ENCODE measurements at regions not wholly inside any gene's neighbourhood (a gene's known extent, or its start where the extent isn't known, plus 50 kb on each side); places are given as distances from the start of the nearest gene placed in this dataset.
A peak's percentile ranks its signal among the peaks of the same experiment; 100 is the strongest.
"Not testable (repeated sequence)": the region's sequence is repeated elsewhere in the genome, so short reads cannot be mapped to it uniquely, and the experiment has no call there.

- WGBS, 5 donors = 71 to 88% (median 79%) methylated on average over 4 of the region's 4 CpGs
These were observed 64.0 kb downstream of the GPRASP3 start for GRCh38 chrX:102784550-102784949.

GRCh38 chrX:102787283-102787682, 66.7 kb downstream of the GPRASP3 start:
- Histone ChIP-seq H3K36me3 (peaks cover 0 to 8% (median 0%) of the 10 kb centered on the region in 6 donors), H3K27me3 (replicated peaks in 1 of 7) (no peaks in the 10 kb centered on the region), H3K4me1 (no peaks in the 10 kb centered on the region), H3K4me3 (no peak overlapping the region), H3K9me3 (peaks cover 0 to 34% (median 25%) of the 10 kb centered on the region in 8 donors), H3K27ac (no peak overlapping the region)
- DNase-seq = no peak
- intact Hi-C loops (cut with DNase I; ENCODE audit: low total_unique reads) = no loop called here
- WGBS, 5 donors = 24 to 92% (median 63%) methylated on average over 1 of the region's 1 CpG
- no peak for TF ChIP-seq POLR2AphosphoS5 (IDR thresholded peaks at IDR 0.05)
- TF ChIP-seq POLR2A (IDR thresholded peaks at IDR 0.05) = no peak
- TF ChIP-seq CTCF (IDR thresholded peaks at IDR 0.05 in 8 of 11, conservative IDR thresholded peaks at IDR 0.05 in 3 of 11) = no peak

More at GRCh38 chrX:102784550-102784949, 64.0 kb downstream of the GPRASP3 start:
- intact Hi-C loops (cut with DNase I; ENCODE audit: low total_unique reads) = no loop called here
- no peak overlapping the region for H3K27ac ChIP-seq
- no peaks in the 10 kb centered on the region for H3K27me3 ChIP-seq (replicated peaks in 1 of 7)
- H3K4me1 ChIP-seq = no peaks in the 10 kb centered on the region
- peak; percentile 29 for DNase-seq
- peaks cover 0 to 7% (median 4%) of the 10 kb centered on the region in 8 donors for H3K9me3 ChIP-seq
- no peak for TF ChIP-seq POLR2A (IDR thresholded peaks at IDR 0.05)
- no peak for TF ChIP-seq POLR2AphosphoS5 (IDR thresholded peaks at IDR 0.05)
- TF ChIP-seq CTCF (IDR thresholded peaks at IDR 0.05 in 8 of 11, conservative IDR thresholded peaks at IDR 0.05 in 3 of 11) = no peak
- H3K4me3 ChIP-seq = no peak overlapping the region
- H3K36me3 ChIP-seq = peaks cover 0 to 7% (median 0%) of the 10 kb centered on the region in 6 donors

GRCh38 chrX:102808336-102808735, 87.8 kb downstream of the GPRASP3 start:
- no peak for TF ChIP-seq POLR2AphosphoS5 (IDR thresholded peaks at IDR 0.05)
- no peak for TF ChIP-seq CTCF (IDR thresholded peaks at IDR 0.05 in 8 of 11, conservative IDR thresholded peaks at IDR 0.05 in 3 of 11)
- no peak for TF ChIP-seq POLR2A (IDR thresholded peaks at IDR 0.05)
- no peaks in the 10 kb centered on the region for H3K27me3 ChIP-seq (replicated peaks in 1 of 7)
- no peaks in the 10 kb centered on the region for H3K36me3 ChIP-seq
- H3K27ac ChIP-seq = no peak overlapping the region
- no peak overlapping the region for H3K4me3 ChIP-seq
- H3K9me3 ChIP-seq = no peaks in the 10 kb centered on the region
- no peak for DNase-seq
- no peaks in the 10 kb centered on the region for H3K4me1 ChIP-seq
- 48 to 97% (median 92%) methylated on average over 1 of the region's 1 CpG for WGBS, 5 donors
- intact Hi-C loops (cut with DNase I; ENCODE audit: low total_unique reads) = no loop called here

- WGBS, 5 donors = 33 to 96% (median 90%) methylated on average over 1 to 2 of the region's 2 CpGs
- DNase-seq; intact Hi-C loops (cut with DNase I; ENCODE audit: low total_unique reads): not testable (repeated sequence)
These were observed 97.7 kb downstream of the GPRASP3 start for GRCh38 chrX:102818269-102818668.

GRCh38 chrX:102832661-102833060, 104.4 kb upstream of the RAB40AL start:
- intact Hi-C loops (cut with DNase I; ENCODE audit: low total_unique reads) = no loop called here
- WGBS, 5 donors = 77 to 88% (median 86%) methylated on average over 4 to 5 of the region's 5 CpGs
- Histone ChIP-seq H3K27me3 (replicated peaks in 1 of 7) (peaks cover 0 to 5% (median 0%) of the 10 kb centered on the region in 7 donors), H3K9me3 (no peaks in the 10 kb centered on the region), H3K4me1 (no peaks in the 10 kb centered on the region), H3K4me3 (no peak overlapping the region), H3K27ac (no peak overlapping the region), H3K36me3 (peaks cover 0 to 11% (median 0%) of the 10 kb centered on the region in 6 donors)
- no peak for TF ChIP-seq CTCF (IDR thresholded peaks at IDR 0.05 in 8 of 11, conservative IDR thresholded peaks at IDR 0.05 in 3 of 11)
- TF ChIP-seq POLR2AphosphoS5 (IDR thresholded peaks at IDR 0.05) = no peak
- no peak for TF ChIP-seq POLR2A (IDR thresholded peaks at IDR 0.05)
- no peak for DNase-seq

More at GRCh38 chrX:102818269-102818668, 97.7 kb downstream of the GPRASP3 start:
- not testable (repeated sequence) for H3K4me3 ChIP-seq; H3K4me1 ChIP-seq; H3K27ac ChIP-seq; H3K27me3 ChIP-seq (replicated peaks in 1 of 7)
- H3K9me3 ChIP-seq = peaks cover 0 to 27% (median 10%) of the 10 kb centered on the region in 8 donors
- H3K36me3 ChIP-seq = peaks cover 0 to 22% (median 0%) of the 10 kb centered on the region in 6 donors

Data from spleen (tissue), 11 donors.